AG04450 (cell line): ENCODE measurements at regions not wholly inside any gene's neighbourhood (a gene's known extent, or its start where the extent isn't known, plus 50 kb on each side); places are given as distances from the start of the nearest gene placed in this dataset.
"Not testable (repeated sequence)": the region's sequence is repeated elsewhere in the genome, so short reads cannot be mapped to it uniquely, and the experiment has no call there.

Source experiments
- CTCF ChIA-PET: fragments of 300-600, 350-600 bp; formaldehyde crosslinking; extraction: SDS; loops from one replicate; lab custom pipeline; 2022; ENCODE audit warnings: antibody characterized with exemption, inconsistent platforms; lab: Charles Lee
- POLR2A ChIA-PET: fragments of 350-600 bp; formaldehyde crosslinking; extraction: SDS; loops from one replicate; lab custom pipeline; 2021; ENCODE audit warnings: antibody characterized with exemption, inconsistent platforms; lab: Yijun Ruan, JAX
- DNase-seq: peaks from one replicate; pipeline ENCODE4 v3.0.0-alpha.2; 2011; ENCODE audit warnings: low read depth, low spot score
- H3K27ac ChIP-seq: one replicate; pipeline ENCODE4 v1.5.1; 2012; ENCODE audit warnings: low read depth, low read length, control low read depth
- H3K27me3 ChIP-seq: one replicate; pipeline ENCODE4 v1.6.0; 2012; ENCODE audit warnings: low read length; ENCODE audit not compliant: control insufficient read depth, insufficient read depth
- H3K4me3 ChIP-seq: 2 replicates; pipeline ENCODE4 v1.5.1; 2011; ENCODE audit warnings: mild to moderate bottlenecking, low read depth, low read length, control low read depth
- H3K9me3 ChIP-seq: 2 replicates; pipeline ENCODE4 v1.5.1; 2012; ENCODE audit warnings: low read length; ENCODE audit not compliant: control insufficient read depth, insufficient read depth
- CTCF ChIP-seq: IDR thresholded peaks from 2 replicates; pipeline ENCODE4 v1.5.1; 2011; ENCODE audit warnings: low read depth, low read length, control low read depth, inconsistent platforms

GRCh38 chr7:21327422-21328409 lies 100.2 kb upstream of the SP4 start:
- no peak for DNase-seq
- CTCF ChIA-PET = no interaction called here
- Histone ChIP-seq H3K4me3 (no peak overlapping the region), H3K27me3 (no peaks in the 10 kb centered on the region), H3K27ac (no peak overlapping the region), H3K9me3 (peaks cover 21% of the 10 kb centered on the region)
- POLR2A ChIA-PET = no interaction called here
- TF ChIP-seq CTCF = no peak

GRCh38 chr7:21330462-21331178 lies 97.3 kb upstream of the SP4 start:
- H3K9me3 ChIP-seq = peaks cover 21% of the 10 kb centered on the region
- no peak for DNase-seq
- H3K4me3 ChIP-seq = no peak overlapping the region
- no peak for TF ChIP-seq CTCF
- CTCF ChIA-PET = interaction anchor here (0.5 kb wide), 1 partner anchor 104 kb away, joined by 3 read pairs; no protein-coding TSS in a partner anchor
- H3K27ac ChIP-seq = no peak overlapping the region
- no peaks in the 10 kb centered on the region for H3K27me3 ChIP-seq
- POLR2A ChIA-PET = no interaction called here

GRCh38 chr7:21334906-21335305 lies 93.0 kb upstream of the SP4 start:
- ChIA-PET POLR2A (no interaction called here), CTCF (no interaction called here)
- H3K27ac ChIP-seq = no peak overlapping the region
- H3K9me3 ChIP-seq = peaks cover 11% of the 10 kb centered on the region
- H3K27me3 ChIP-seq = no peaks in the 10 kb centered on the region
- no peak overlapping the region for H3K4me3 ChIP-seq
- TF ChIP-seq CTCF = no peak
- no peak for DNase-seq

GRCh38 chr7:21336743-21337142 lies 91.1 kb upstream of the SP4 start:
- CTCF ChIA-PET = no interaction called here
- DNase-seq = no peak
- no peaks in the 10 kb centered on the region for H3K9me3 ChIP-seq
- H3K27ac ChIP-seq = no peak overlapping the region
- H3K27me3 ChIP-seq = no peaks in the 10 kb centered on the region
- POLR2A ChIA-PET = no interaction called here
- no peak for TF ChIP-seq CTCF
- no peak overlapping the region for H3K4me3 ChIP-seq

GRCh38 chr7:21338728-21339164 lies 89.1 kb upstream of the SP4 start:
- Histone ChIP-seq H3K27ac (no peak overlapping the region), H3K9me3 (no peaks in the 10 kb centered on the region), H3K27me3 (no peaks in the 10 kb centered on the region), H3K4me3 (no peak overlapping the region)
- TF ChIP-seq CTCF = no peak
- no peak for DNase-seq
- POLR2A ChIA-PET = no interaction called here
- CTCF ChIA-PET = interaction anchor here (0.6 kb wide), 1 partner anchor 1011 kb away, joined by 4 read pairs; no protein-coding TSS in a partner anchor

- CTCF ChIA-PET, POLR2A ChIA-PET, H3K4me3 ChIP-seq, H3K27ac ChIP-seq, H3K27me3 ChIP-seq, DNase-seq, H3K9me3 ChIP-seq: not testable (repeated sequence)
Observed at GRCh38 chr7:21344900-21345299, 83.0 kb upstream of the SP4 start.
